H9 (cell line): ENCODE measurements at regions not wholly inside any gene's neighbourhood (a gene's known extent, or its start where the extent isn't known, plus 50 kb on each side); places are given as distances from the start of the nearest gene placed in this dataset.

Experiments
- DNase-seq: peaks from one replicate; pipeline ENCODE4 v3.0.0-alpha.2; 2017
- H2AFZ ChIP-seq: one replicate; pipeline ENCODE4 v1.6.1; 2013; ENCODE audit warnings: mild to moderate bottlenecking, low read length, control low read depth, moderate library complexity
- H2AK5ac ChIP-seq: 2 replicates; pipeline ENCODE4 v1.6.1; 2013; ENCODE audit warnings: low read length, control low read depth, mixed read lengths; ENCODE audit not compliant: insufficient read length
- H2BK120ac ChIP-seq: one replicate; pipeline ENCODE4 v1.6.1; 2013; ENCODE audit warnings: low read depth, mild to moderate bottlenecking, low read length, control low read depth, inconsistent platforms; ENCODE audit not compliant: poor library complexity, severe bottlenecking
- H2BK12ac ChIP-seq: 2 replicates; pipeline ENCODE4 v1.6.1; 2013; ENCODE audit warnings: low read length, control low read depth, mixed read lengths, low read depth; ENCODE audit not compliant: insufficient read length
- H2BK15ac ChIP-seq: 2 replicates; pipeline ENCODE4 v1.6.1; 2013; ENCODE audit warnings: low read depth, low read length, control low read depth
- H2BK20ac ChIP-seq: one replicate; pipeline ENCODE4 v1.6.1; 2013; ENCODE audit warnings: low read depth, mild to moderate bottlenecking, low read length, control low read depth, inconsistent platforms; ENCODE audit not compliant: poor library complexity, severe bottlenecking
- H2BK5ac ChIP-seq: 2 replicates; pipeline ENCODE4 v1.6.1; 2013; ENCODE audit warnings: low read length, control low read depth, mixed read lengths; ENCODE audit not compliant: insufficient read length
- H3K14ac ChIP-seq: 2 replicates; pipeline ENCODE4 v1.6.1; 2013; ENCODE audit warnings: low read length, control low read depth; ENCODE audit not compliant: insufficient read depth
- H3K18ac ChIP-seq: 2 replicates; pipeline ENCODE4 v1.6.1; 2013; ENCODE audit warnings: low read depth, mild to moderate bottlenecking, mixed read lengths, low read length, control low read depth; ENCODE audit not compliant: insufficient read length
- H3K23ac ChIP-seq: 2 replicates; pipeline ENCODE4 v1.6.1; 2013; ENCODE audit warnings: low read length, control low read depth, mixed read lengths, low read depth; ENCODE audit not compliant: insufficient read length
- H3K23me2 ChIP-seq: 2 replicates; pipeline ENCODE4 v1.6.1; 2013; ENCODE audit warnings: low read depth, mild to moderate bottlenecking, mixed read lengths, low read length, control low read depth; ENCODE audit not compliant: insufficient read length, poor library complexity, severe bottlenecking
- H3K27ac ChIP-seq: 2 replicates; pipeline ENCODE4 v1.5.1; 2013; ENCODE audit warnings: low read length, control low read depth, mixed read lengths, low read depth; ENCODE audit not compliant: insufficient read length
- H3K27me3 ChIP-seq: 2 replicates; pipeline ENCODE4 v1.6.1; 2013; ENCODE audit warnings: low read length, control low read depth, inconsistent platforms; ENCODE audit not compliant: insufficient read depth
- H3K4ac ChIP-seq: 2 replicates; pipeline ENCODE4 v1.6.1; 2013; ENCODE audit warnings: low read depth, mild to moderate bottlenecking, control low read depth, inconsistent platforms, low read length, moderate library complexity
- H3K4me1 ChIP-seq: 2 replicates; pipeline ENCODE4 v1.6.1; 2013; ENCODE audit warnings: low read length, control low read depth, inconsistent platforms; ENCODE audit not compliant: insufficient read depth
- H3K4me2 ChIP-seq: 2 replicates; pipeline ENCODE4 v1.6.1; 2013; ENCODE audit warnings: low read length, control low read depth, mixed read lengths; ENCODE audit not compliant: insufficient read length, insufficient read depth
- H3K56ac ChIP-seq: 2 replicates; pipeline ENCODE4 v1.6.1; 2013; ENCODE audit warnings: low read depth, mild to moderate bottlenecking, mixed read lengths, low read length, control low read depth; ENCODE audit not compliant: insufficient read length
- H3K79me1 ChIP-seq: 2 replicates; pipeline ENCODE4 v1.6.1; 2013; ENCODE audit warnings: low read depth, mild to moderate bottlenecking, moderate library complexity, low read length, control low read depth, inconsistent platforms; ENCODE audit not compliant: insufficient read depth, poor library complexity, severe bottlenecking
- H3K79me2 ChIP-seq: 2 replicates; pipeline ENCODE4 v1.6.1; 2013; ENCODE audit warnings: low read length, control low read depth, inconsistent platforms; ENCODE audit not compliant: insufficient read depth
- H3K9ac ChIP-seq: 2 replicates; pipeline ENCODE4 v1.6.1; 2013; ENCODE audit warnings: low read length, control low read depth, mixed read lengths; ENCODE audit not compliant: insufficient read length; ENCODE audit errors: extremely low read depth
- H3K9me3 ChIP-seq: one replicate; pipeline ENCODE4 v1.6.1; 2013; ENCODE audit warnings: low read depth, low read length, inconsistent platforms; ENCODE audit not compliant: control insufficient read depth
- H3T11ph ChIP-seq: one replicate; pipeline ENCODE4 v1.6.1; 2013; ENCODE audit warnings: mild to moderate bottlenecking, low read length, control low read depth, inconsistent platforms
- H4K20me1 ChIP-seq: one replicate; pipeline ENCODE4 v1.6.1; 2013; ENCODE audit not compliant: control insufficient read depth, insufficient read length, insufficient read depth
- H4K5ac ChIP-seq: 2 replicates; pipeline ENCODE4 v1.6.1; 2013; ENCODE audit warnings: low read depth, mild to moderate bottlenecking, mixed read lengths, low read length, control low read depth; ENCODE audit not compliant: insufficient read length
- H4K8ac ChIP-seq: replicated peaks from 2 replicates; pipeline ENCODE4 v1.6.1; 2013; ENCODE audit warnings: low read length, control low read depth, mixed read lengths, low read depth; ENCODE audit not compliant: insufficient read length
- H4K91ac ChIP-seq: 2 replicates; pipeline ENCODE4 v1.6.1; 2013; ENCODE audit warnings: low read depth, mild to moderate bottlenecking, moderate library complexity, mixed read lengths, low read length, control low read depth; ENCODE audit not compliant: insufficient read length
- H3K27ac Mint-ChIP-seq, 3 experiments: 2 replicates in 2 of 3; 3 replicates in 1 of 3; pipeline ENCODE4 v1.8.0; 2020 to 2021; ENCODE audit warnings: mixed read lengths in 3 of 3, mild to moderate bottlenecking in 1 of 3, moderate library complexity in 1 of 3
- H3K27me3 Mint-ChIP-seq: 2 replicates; pipeline ENCODE4 v1.8.0; 2021; ENCODE audit warnings: low read depth, mild to moderate bottlenecking, moderate library complexity, mixed read lengths
- H3K36me3 Mint-ChIP-seq, 3 experiments: 2 replicates in 2 of 3; 3 replicates in 1 of 3; pipeline ENCODE4 v1.8.0; 2020 to 2021; ENCODE audit warnings: low read depth in 3 of 3, mixed read lengths in 3 of 3; ENCODE audit not compliant: insufficient read depth in 1 of 3
- H3K4me1 Mint-ChIP-seq, 2 experiments: 2 replicates each; pipeline ENCODE4 v1.8.0; 2020; ENCODE audit warnings: mixed read lengths in 2 of 2
- H3K4me3 Mint-ChIP-seq, 2 experiments: 2 replicates in 1 of 2; 3 replicates in 1 of 2; pipeline ENCODE4 v1.8.0; 2020 to 2021; ENCODE audit warnings: mild to moderate bottlenecking in 2 of 2, mixed read lengths in 2 of 2, moderate library complexity in 1 of 2
- H3K9me3 Mint-ChIP-seq, 2 experiments: 2 replicates in 1 of 2; 3 replicates in 1 of 2; pipeline ENCODE4 v1.8.0; 2020; ENCODE audit warnings: mild to moderate bottlenecking in 2 of 2, mixed read lengths in 2 of 2, moderate library complexity in 1 of 2
- CTCF ChIP-seq: fragments of 200-600 bp; sonication (generic); conservative IDR thresholded peaks from 3 replicates; pipeline ENCODE4 v1.8.0; 2021; ENCODE audit warnings: antibody characterized with exemption, mild to moderate bottlenecking
- WGBS: extraction: QIAGEN DNeasy Blood & Tissue Kit; methylation state at CpG from one replicate; pipeline ENCODE4 v1.1.7; 2013; ENCODE audit warnings: missing lambda C conversion rate, low lambda C conversion rate, mixed read lengths; ENCODE audit not compliant: insufficient read length; ENCODE audit errors: extremely low coverage; 5-methylcytosine and 5-hydroxymethylcytosine counted together

DNA sequence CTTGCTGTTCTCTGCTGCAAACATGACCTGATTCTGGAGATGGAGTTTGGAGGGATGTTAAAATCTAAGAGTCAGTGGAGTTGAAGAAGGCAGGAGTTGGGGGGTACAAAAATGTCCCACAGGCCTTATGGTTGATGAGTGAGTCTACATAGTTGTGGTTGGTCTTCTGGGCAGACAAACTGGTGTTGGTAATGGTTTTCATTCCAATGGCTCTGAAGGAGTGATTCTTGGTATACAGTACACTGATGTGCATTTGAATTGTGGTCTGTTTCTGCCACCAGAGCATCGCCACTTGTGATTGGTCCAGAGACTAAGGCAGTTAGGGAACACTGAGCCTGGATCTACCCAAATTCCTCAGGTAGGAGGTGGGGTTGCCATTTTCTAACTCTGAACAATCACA, 514.1 kb upstream of the CFAP20DC start:
- H3K79me2 ChIP-seq, result no peaks in the 10 kb centered on the region
- H3K9ac ChIP-seq, result no peak overlapping the region
- H2BK12ac ChIP-seq, result no peak overlapping the region
- no peak overlapping the region for H3K14ac ChIP-seq
- no peak for DNase-seq
- no peak overlapping the region for H2AK5ac ChIP-seq
- no peaks in the 10 kb centered on the region for H4K20me1 ChIP-seq
- no peak overlapping the region for H2BK20ac ChIP-seq
- WGBS, result no CpG with 5 or more reads among the region's 1 CpG
- H3T11ph ChIP-seq, result no peak overlapping the region
- no peak overlapping the region for H2AFZ ChIP-seq
- H3K23me2 ChIP-seq, result no peaks in the 10 kb centered on the region
- no peak for TF ChIP-seq CTCF
- H4K5ac ChIP-seq, result no peak overlapping the region
- no peak overlapping the region for H3K4ac ChIP-seq
- no peak overlapping the region for H4K91ac ChIP-seq
- no peak overlapping the region for H3K18ac ChIP-seq
- H3K23ac ChIP-seq, result no peak overlapping the region
- H3K4me1 ChIP-seq, result no peaks in the 10 kb centered on the region
- no peak overlapping the region for H3K27ac ChIP-seq
- no peaks in the 10 kb centered on the region for H3K36me3 Mint-ChIP-seq
- H3K27me3 Mint-ChIP-seq, result no peaks in the 10 kb centered on the region
- H3K27me3 ChIP-seq, result no peaks in the 10 kb centered on the region
- no peaks in the 10 kb centered on the region for H3K79me1 ChIP-seq
- no peak overlapping the region for H2BK120ac ChIP-seq
- H4K8ac ChIP-seq, result no peak overlapping the region
- H3K56ac ChIP-seq, result no peak overlapping the region
- H3K9me3 Mint-ChIP-seq, result no peaks in the 10 kb centered on the region
- no peak overlapping the region; a peak in 1 of 7 replicates for H3K27ac Mint-ChIP-seq
- H2BK5ac ChIP-seq, result no peak overlapping the region
- no peak overlapping the region for H3K4me2 ChIP-seq
- no peaks in the 10 kb centered on the region for H3K9me3 ChIP-seq
- no peaks in the 10 kb centered on the region for H3K4me1 Mint-ChIP-seq
- H3K4me3 Mint-ChIP-seq, result no peak overlapping the region
- H2BK15ac ChIP-seq, result no peak overlapping the region
